GM23338 (cell line): ENCODE measurements at regions not wholly inside any gene's neighbourhood (a gene's known extent, or its start where the extent isn't known, plus 50 kb on each side); places are given as distances from the start of the nearest gene placed in this dataset.

Source experiments
- ATAC-seq: fragments of 200-7000 bp; cut with Tn5 transposase; 3 replicates; pipeline ENCODE4 v1.9.1; 2020
- DNase-seq: peaks from one replicate; pipeline ENCODE4 v3.0.0-alpha.2; 2015; ENCODE audit warnings: low spot score
- H2AFZ ChIP-seq: fragments of 200-600 bp; sonication (generic); 2 replicates; pipeline ENCODE4 v1.8.0; 2016; ENCODE audit warnings: antibody characterized with exemption, mild to moderate bottlenecking, moderate library complexity
- H3F3A ChIP-seq: fragments of 200-600 bp; sonication (generic); replicated peaks from 2 replicates; pipeline ENCODE4 v1.8.0; 2017; ENCODE audit warnings: antibody characterized with exemption, mixed run types, low read depth
- H3K27ac ChIP-seq: fragments of 200-600 bp; sonication (generic); 2 replicates; pipeline ENCODE4 v1.6.1; 2016; ENCODE audit warnings: low read depth
- H3K27me3 ChIP-seq: fragments of 200-600 bp; sonication (generic); 2 replicates; pipeline ENCODE4 v1.8.0; 2016; ENCODE audit warnings: mild to moderate bottlenecking, mixed run types, moderate library complexity; ENCODE audit not compliant: insufficient read depth
- H3K36me3 ChIP-seq: fragments of 200-600 bp; sonication (generic); 2 replicates; pipeline ENCODE4 v1.8.0; 2016; ENCODE audit warnings: mild to moderate bottlenecking; ENCODE audit not compliant: insufficient read depth
- H3K4me1 ChIP-seq: fragments of 200-600 bp; sonication (generic); 2 replicates; pipeline ENCODE4 v1.8.0; 2016; ENCODE audit warnings: mild to moderate bottlenecking, moderate library complexity; ENCODE audit not compliant: insufficient read depth
- H3K4me2 ChIP-seq: fragments of 200-600 bp; sonication (generic); 2 replicates; pipeline ENCODE4 v1.7.1; 2017; ENCODE audit warnings: mixed run types
- H3K4me3 ChIP-seq: fragments of 200-600 bp; sonication (generic); 2 replicates; pipeline ENCODE4 v1.6.1; 2016; ENCODE audit warnings: mixed run types
- H3K79me2 ChIP-seq: fragments of 200-600 bp; sonication (generic); replicated peaks from 2 replicates; pipeline ENCODE4 v1.8.0; 2017; ENCODE audit warnings: mild to moderate bottlenecking; ENCODE audit not compliant: insufficient read depth
- H3K9me2 ChIP-seq: fragments of 200-600 bp; sonication (generic); 2 replicates; pipeline ENCODE4 v1.8.0; 2017; ENCODE audit not compliant: insufficient read depth
- H4K20me1 ChIP-seq: fragments of 200-600 bp; sonication (generic); replicated peaks from 2 replicates; pipeline ENCODE4 v1.8.0; 2017; ENCODE audit warnings: mild to moderate bottlenecking; ENCODE audit not compliant: insufficient read depth
- H3K27ac Mint-ChIP-seq: 2 replicates; pipeline ENCODE4 v1.8.0; 2020; ENCODE audit warnings: inconsistent platforms, mild to moderate bottlenecking, moderate library complexity, mixed read lengths
- H3K27me3 Mint-ChIP-seq: 3 replicates; pipeline ENCODE4 v1.8.0; 2022; ENCODE audit warnings: low read depth, mild to moderate bottlenecking, moderate library complexity, mixed read lengths, inconsistent platforms; ENCODE audit not compliant: insufficient read depth, poor library complexity
- H3K36me3 Mint-ChIP-seq: 3 replicates; pipeline ENCODE4 v1.8.0; 2021; ENCODE audit warnings: low read depth, mild to moderate bottlenecking, inconsistent platforms, moderate library complexity, mixed read lengths
- H3K4me1 Mint-ChIP-seq: 3 replicates; pipeline ENCODE4 v1.8.0; 2020; ENCODE audit warnings: mild to moderate bottlenecking, inconsistent platforms, mixed read lengths
- H3K4me3 Mint-ChIP-seq: 3 replicates; pipeline ENCODE4 v1.8.0; 2021; ENCODE audit warnings: moderate library complexity, mild to moderate bottlenecking, inconsistent platforms, mixed read lengths
- H3K9me3 Mint-ChIP-seq: 3 replicates; pipeline ENCODE4 v1.8.0; 2020; ENCODE audit warnings: moderate library complexity, mild to moderate bottlenecking, inconsistent platforms, mixed read lengths
- CTCF ChIP-seq, 2 experiments: fragments of 200-600 bp in 1 of 2; sonication (generic) in 1 of 2; conservative IDR thresholded peaks; 2 replicates each; pipeline versions ENCODE4 v1.5.1 to v1.6.1; 2016 to 2017; ENCODE audit warnings: antibody characterized with exemption in 2 of 2, low read depth in 2 of 2, mild to moderate bottlenecking in 2 of 2, moderate library complexity in 1 of 2
- EZH2 ChIP-seq: fragments of 200-600 bp; sonication (generic); IDR thresholded peaks from one replicate; pipeline ENCODE4 v1.8.0; 2017; ENCODE audit warnings: antibody characterized with exemption, mild to moderate bottlenecking, low read depth; ENCODE audit not compliant: unreplicated experiment
- EZH2phosphoT487 ChIP-seq: fragments of 200-600 bp; sonication (generic); IDR thresholded peaks from one replicate; pipeline ENCODE4 v1.8.1; 2018; ENCODE audit warnings: antibody characterized with exemption; ENCODE audit not compliant: unreplicated experiment
- NANOG ChIP-seq: IDR thresholded peaks from 2 replicates; pipeline ENCODE4 v1.6.1; 2016; ENCODE audit warnings: antibody characterized with exemption, borderline replicate concordance
- POLR2AphosphoS5 ChIP-seq: IDR thresholded peaks from 2 replicates; pipeline ENCODE4 v1.6.1; 2016; ENCODE audit warnings: antibody characterized with exemption, low read depth
- STAT1 ChIP-seq: IDR thresholded peaks from one replicate; pipeline ENCODE4 v1.6.1; 2016; ENCODE audit warnings: antibody characterized with exemption; ENCODE audit not compliant: unreplicated experiment
- ZNF114 ChIP-seq: fragments of 250-450 bp; sonication (Bioruptor Pico); IDR thresholded peaks from 2 replicates; pipeline ENCODE4 v1.5.0; 2020; ENCODE audit warnings: mild to moderate bottlenecking, moderate library complexity
- ZNF331 ChIP-seq: fragments of 250-450 bp; sonication (Bioruptor Pico); IDR thresholded peaks from 2 replicates; pipeline ENCODE4 v1.5.0; 2020; ENCODE audit warnings: low read depth, mild to moderate bottlenecking, moderate library complexity
- ZNF462 ChIP-seq: fragments of 250-450 bp; sonication (Bioruptor Pico); IDR thresholded peaks from 2 replicates; pipeline ENCODE4 v1.5.0; 2020; ENCODE audit warnings: mild to moderate bottlenecking, moderate library complexity

GRCh38 chr5:10023494-10023893 lies 226.2 kb downstream of the ATPSCKMT start (continued):
- TF ChIP-seq ZNF331 (no peak), STAT1 (no peak), ZNF114 (CRISPR knock-in tag) (no peak), EZH2 (no peak), ZNF462 (no peak), POLR2AphosphoS5 (no peak), NANOG (no peak), EZH2phosphoT487 (no peak)

- H3K4me3 Mint-ChIP-seq = no peak overlapping the region
- Histone ChIP-seq H3K4me1 (no peaks in the 10 kb centered on the region), H3F3A (no peaks in the 10 kb centered on the region), H2AFZ (peak overlapping the region; percentile 34; the same call in 1 of the 2 replicates), H3K36me3 (no peaks in the 10 kb centered on the region), H3K27ac (no peak overlapping the region), H3K79me2 (no peaks in the 10 kb centered on the region), H3K4me3 (no peak overlapping the region), H4K20me1 (no peaks in the 10 kb centered on the region), H3K27me3 (no peaks in the 10 kb centered on the region), H3K4me2 (no peak overlapping the region), H3K9me2 (no peaks in the 10 kb centered on the region)
- H3K9me3 Mint-ChIP-seq = peaks cover 12% of the 10 kb centered on the region; the same call in 2 of the 3 replicates
- TF ChIP-seq ZNF114 (CRISPR knock-in tag) = no peak
- TF ChIP-seq NANOG = no peak
- peak; percentile 31 to 53; a peak in 3 of 4 replicates for TF ChIP-seq CTCF (conservative IDR thresholded peaks at IDR 0.05; ENCODE audit: low read depth in 2 of 2)
- no peak for TF ChIP-seq POLR2AphosphoS5
- TF ChIP-seq ZNF331 = no peak
- peak; percentile 2 for DNase-seq
- no peak overlapping the region for H3K27ac Mint-ChIP-seq
- no peak for ATAC-seq
- peaks cover 3% of the 10 kb centered on the region for H3K27me3 Mint-ChIP-seq
- no peaks in the 10 kb centered on the region for H3K4me1 Mint-ChIP-seq
- H3K36me3 Mint-ChIP-seq = peaks cover 8% of the 10 kb centered on the region; the same call in 1 of the 3 replicates
These were observed 228.4 kb downstream of the ATPSCKMT start for GRCh38 chr5:10021248-10021647.
